GM06990 (cell line): ENCODE measurements at regions not wholly inside any gene's neighbourhood (a gene's known extent, or its start where the extent isn't known, plus 50 kb on each side); places are given as distances from the start of the nearest gene placed in this dataset.

Experiments
- DNase-seq: peaks from one replicate; pipeline ENCODE4 v3.0.0-alpha.2; 2011; ENCODE audit not compliant: insufficient read length; ENCODE audit errors: extremely low read depth
- H3K27me3 ChIP-seq: replicated peaks from 2 replicates; pipeline ENCODE4 v1.6.0; 2011; ENCODE audit warnings: low read length; ENCODE audit not compliant: control insufficient read depth, insufficient read depth
- H3K36me3 ChIP-seq: 2 replicates; pipeline ENCODE4 v1.5.1; 2011; ENCODE audit warnings: low read length; ENCODE audit not compliant: control insufficient read depth, insufficient read depth
- H3K4me3 ChIP-seq: replicated peaks from 2 replicates; pipeline ENCODE4 v1.5.1; 2011; ENCODE audit warnings: low read depth, mild to moderate bottlenecking, control low read depth, low read length
- CTCF ChIP-seq: IDR thresholded peaks from 2 replicates; pipeline ENCODE4 v1.5.1; 2011; ENCODE audit warnings: low read length, control low read depth, mild to moderate bottlenecking, inconsistent platforms; ENCODE audit not compliant: insufficient read depth, poor library complexity, severe bottlenecking

GRCh38 chr20:59395729-59396128 is 95.3 kb downstream of the EDN3 start:
- H3K27me3 ChIP-seq, result no peaks in the 10 kb centered on the region; the same call in 1 of the 2 replicates
- no peak for DNase-seq
- TF ChIP-seq CTCF, result no peak
- no peaks in the 10 kb centered on the region for H3K36me3 ChIP-seq
- no peak overlapping the region for H3K4me3 ChIP-seq

- Histone ChIP-seq H3K36me3 (no peaks in the 10 kb centered on the region), H3K4me3 (no peak overlapping the region), H3K27me3 (no peaks in the 10 kb centered on the region; the same call in 1 of the 2 replicates)
- no peak for DNase-seq
- TF ChIP-seq CTCF, result no peak
These were observed 98.3 kb downstream of the EDN3 start for GRCh38 chr20:59398537-59399205.

GRCh38 chr20:59399426-59400099 is 99.2 kb downstream of the EDN3 start:
- no peak overlapping the region for H3K4me3 ChIP-seq
- H3K27me3 ChIP-seq, result no peaks in the 10 kb centered on the region; the same call in 1 of the 2 replicates
- DNase-seq, result no peak
- no peak for TF ChIP-seq CTCF
- H3K36me3 ChIP-seq, result no peaks in the 10 kb centered on the region

- no peaks in the 10 kb centered on the region for H3K36me3 ChIP-seq
- no peak overlapping the region for H3K4me3 ChIP-seq
- DNase-seq, result no peak
- H3K27me3 ChIP-seq, result no peaks in the 10 kb centered on the region; the same call in 1 of the 2 replicates
- TF ChIP-seq CTCF, result no peak
These were observed 100.3 kb downstream of the EDN3 start for GRCh38 chr20:59400708-59401107.

- no peak for DNase-seq
- Histone ChIP-seq H3K4me3 (no peak overlapping the region), H3K27me3 (no peaks in the 10 kb centered on the region; the same call in 1 of the 2 replicates), H3K36me3 (no peaks in the 10 kb centered on the region)
- TF ChIP-seq CTCF, result no peak
These were observed 102.3 kb downstream of the EDN3 start for GRCh38 chr20:59402681-59403080.
